Natural killer cell treated with Interleukin-12 subunit alpha and Interleukin-12 subunit beta and Interleukin-15 and Interleukin-18, amount 100 ng/mL, for 72 hours (primary cell): ENCODE measurements at regions not wholly inside any gene's neighbourhood (a gene's known extent, or its start where the extent isn't known, plus 50 kb on each side); places are given as distances from the start of the nearest gene placed in this dataset.
"Not testable (repeated sequence)": the region's sequence is repeated elsewhere in the genome, so short reads cannot be mapped to it uniquely, and the experiment has no call there.

ENCODE experiments used
- ATAC-seq, 2 donors: fragments of 150-1000 bp; cut with Tn5 transposase in 1 of 2; sonication (Bioruptor Pico), chemical (Tn5 transposase) in 1 of 2; 2 replicates each; pipeline ENCODE4 v1.10.0; 2021
- DNase-seq: peaks from one replicate; pipeline ENCODE4 v3.0.0; 2022; ENCODE audit warnings: low spot score
- H3K27ac Mint-ChIP-seq, 2 donors: 1 replicate in 1 of 2; 2 replicates in 1 of 2; pipeline ENCODE4 v1.8.0; 2022; ENCODE audit warnings: mixed read lengths in 2 of 2, mild to moderate bottlenecking in 1 of 2, moderate library complexity in 1 of 2
- H3K27me3 Mint-ChIP-seq, 2 donors: 1 replicate in 1 of 2; 2 replicates in 1 of 2; pipeline ENCODE4 v1.8.0; 2022; ENCODE audit warnings: mixed read lengths in 2 of 2
- H3K36me3 Mint-ChIP-seq: one replicate; pipeline ENCODE4 v1.8.0; 2022; ENCODE audit warnings: mixed read lengths
- H3K4me1 Mint-ChIP-seq, 2 donors: 1 replicate in 1 of 2; 2 replicates in 1 of 2; pipeline ENCODE4 v1.8.0; 2022; ENCODE audit warnings: low read depth in 2 of 2, mixed read lengths in 2 of 2, mild to moderate bottlenecking in 1 of 2
- H3K4me3 Mint-ChIP-seq: one replicate; pipeline ENCODE4 v1.8.0; 2022; ENCODE audit warnings: mixed read lengths
- H3K9me3 Mint-ChIP-seq: 2 replicates; pipeline ENCODE4 v1.8.0; 2022; ENCODE audit warnings: mixed read lengths

GRCh38 chr2:129396980-129397599 lies 582.4 kb upstream of the RAB6C start:
- H3K4me3 Mint-ChIP-seq = no peak overlapping the region

DNA sequence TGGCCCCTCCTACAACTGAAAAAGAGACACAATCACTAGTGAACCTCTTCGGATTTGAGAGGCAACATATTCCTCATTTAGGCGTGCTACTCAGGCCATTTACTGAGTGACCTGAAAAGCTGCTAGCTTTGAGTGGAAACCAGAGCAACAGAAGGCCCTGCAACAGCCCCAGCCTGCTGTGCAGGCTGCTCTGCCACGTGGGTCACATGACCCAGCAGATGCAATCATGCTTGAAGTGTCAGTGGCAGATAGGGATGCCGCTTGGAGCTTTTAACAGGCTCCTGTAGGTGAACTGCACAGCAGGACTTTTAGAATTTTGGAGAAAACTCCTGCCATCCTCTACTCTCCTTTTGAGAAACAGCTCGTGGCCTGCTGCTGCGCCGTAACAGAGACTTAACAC lies 578.6 kb upstream of the RAB6C start:
- DNase-seq = no peak
- Mint-ChIP-seq H3K36me3 (no peaks in the 10 kb centered on the region), H3K27ac (no peak overlapping the region), H3K27me3 (no peaks in the 10 kb centered on the region), H3K4me3 (no peak overlapping the region), H3K4me1 (no peaks in the 10 kb centered on the region), H3K9me3 (peaks cover 6% of the 10 kb centered on the region)
- ATAC-seq = no peak

More at GRCh38 chr2:129396980-129397599, 582.4 kb upstream of the RAB6C start:
- H3K9me3 Mint-ChIP-seq = peaks cover 3% of the 10 kb centered on the region
- DNase-seq (no peak), ATAC-seq (peak in 1 of 2 donors; percentile 24)
- H3K27me3 Mint-ChIP-seq = no peaks in the 10 kb centered on the region
- H3K36me3 Mint-ChIP-seq = no peaks in the 10 kb centered on the region
- H3K27ac Mint-ChIP-seq = no peak overlapping the region
- no peaks in the 10 kb centered on the region for H3K4me1 Mint-ChIP-seq

DNA sequence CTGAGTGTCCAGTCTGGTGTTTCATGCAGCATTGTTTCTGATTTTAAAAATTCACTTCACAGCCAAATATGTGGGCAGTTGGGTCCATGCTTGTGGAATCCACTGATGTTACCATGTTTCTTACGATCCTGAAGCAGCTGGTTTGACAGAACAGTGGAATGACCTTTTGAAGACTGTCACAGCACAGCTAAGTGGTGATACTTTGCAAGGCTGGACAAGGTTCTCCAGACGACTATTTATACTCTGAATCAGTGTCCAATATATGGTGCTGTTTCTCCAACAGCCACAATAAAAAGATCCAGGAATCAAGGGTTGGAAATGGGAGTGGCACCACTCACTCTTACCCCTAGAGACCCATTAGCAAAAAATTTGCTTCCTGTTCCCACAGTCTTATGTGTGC lies 577.4 kb upstream of the RAB6C start:
- Mint-ChIP-seq H3K36me3 (no peaks in the 10 kb centered on the region), H3K27me3 (no peaks in the 10 kb centered on the region), H3K27ac (no peak overlapping the region), H3K4me3 (no peak overlapping the region), H3K4me1 (no peaks in the 10 kb centered on the region), H3K9me3 (peaks cover 6% of the 10 kb centered on the region)
- no peak for ATAC-seq
- no peak for DNase-seq

DNA sequence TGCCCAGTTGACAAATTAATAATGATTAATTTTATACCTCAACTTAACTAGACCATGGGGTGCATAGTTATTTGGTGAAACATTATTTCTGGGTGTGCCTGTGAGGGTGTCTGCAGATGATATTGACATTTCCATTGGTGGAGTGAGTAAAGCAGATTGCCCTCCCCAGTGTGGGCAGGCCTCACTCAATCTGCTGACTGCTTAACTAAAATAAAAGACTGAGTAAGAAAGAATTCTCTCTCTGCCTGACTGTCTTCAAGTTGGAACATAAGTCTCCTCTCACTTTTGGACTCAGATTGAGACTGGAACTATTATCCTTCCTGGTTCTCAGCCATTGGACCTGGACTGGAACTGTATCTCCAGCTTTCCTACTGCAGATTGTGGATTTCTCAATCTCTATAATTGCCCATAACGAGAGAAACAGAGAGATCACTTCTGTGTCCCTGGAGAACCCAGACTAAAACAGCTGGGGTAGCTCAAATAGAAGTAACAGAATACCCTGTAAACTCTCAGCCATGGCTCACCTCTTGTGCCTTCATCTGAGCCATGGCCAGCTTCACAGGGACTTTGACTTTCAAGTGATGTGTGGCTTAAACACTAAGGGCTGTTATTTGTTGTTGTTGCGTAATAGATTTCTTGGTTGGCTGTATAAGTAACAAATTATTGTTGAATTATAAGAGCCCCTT lies 575.3 kb upstream of the RAB6C start:
- no peak for ATAC-seq

DNA sequence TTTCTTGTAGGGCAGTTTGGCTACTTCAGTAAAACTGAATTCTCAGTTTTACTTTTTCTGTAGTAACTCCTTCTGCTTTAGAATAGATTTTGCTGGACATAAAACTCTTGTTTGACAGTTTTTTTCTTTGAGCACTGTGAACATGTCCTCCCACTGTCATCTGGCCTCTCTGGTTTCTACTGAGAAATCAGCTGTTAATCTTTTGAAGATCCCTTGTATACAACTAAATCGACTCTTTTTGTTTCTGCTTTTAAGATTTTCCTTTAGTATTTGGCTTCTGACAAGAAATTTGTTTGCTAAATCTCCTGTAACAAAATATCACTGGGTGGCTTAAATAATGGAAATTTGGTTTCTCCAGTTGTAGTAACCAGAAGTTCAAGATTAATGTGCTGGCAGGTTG lies 570.9 kb upstream of the RAB6C start:
- no peak overlapping the region for H3K4me3 Mint-ChIP-seq
- no peak overlapping the region for H3K27ac Mint-ChIP-seq
- H3K4me1 Mint-ChIP-seq = no peaks in the 10 kb centered on the region
- no peak for ATAC-seq
- no peaks in the 10 kb centered on the region for H3K36me3 Mint-ChIP-seq
- no peaks in the 10 kb centered on the region for H3K27me3 Mint-ChIP-seq
- no peak for DNase-seq
- H3K9me3 Mint-ChIP-seq = no peaks in the 10 kb centered on the region

More for the DNA sequence above, 575.3 kb upstream of the RAB6C start:
- no peak overlapping the region for H3K27ac Mint-ChIP-seq
- no peaks in the 10 kb centered on the region for H3K36me3 Mint-ChIP-seq
- no peaks in the 10 kb centered on the region for H3K4me1 Mint-ChIP-seq
- H3K27me3 Mint-ChIP-seq = no peaks in the 10 kb centered on the region
- no peak overlapping the region for H3K4me3 Mint-ChIP-seq
- H3K9me3 Mint-ChIP-seq = peaks cover 4% of the 10 kb centered on the region
- no peak for DNase-seq

DNA sequence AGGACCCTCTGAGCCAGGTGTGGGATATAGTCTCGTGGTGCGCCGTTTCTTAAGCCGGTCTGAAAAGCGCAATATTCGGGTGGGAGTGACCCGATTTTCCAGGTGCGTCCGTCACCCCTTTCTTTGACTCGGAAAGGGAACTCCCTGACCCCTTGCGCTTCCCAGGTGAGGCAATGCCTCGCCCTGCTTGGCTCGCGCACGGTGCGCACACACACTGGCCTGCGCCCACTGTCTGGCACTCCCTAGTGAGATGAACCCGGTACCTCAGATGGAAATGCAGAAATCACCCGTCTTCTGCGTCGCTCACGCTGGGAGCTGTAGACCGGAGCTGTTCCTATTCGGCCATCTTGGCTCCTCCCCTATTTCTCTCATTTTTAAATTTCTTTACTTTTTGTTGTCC lies 562.4 kb upstream of the RAB6C start:
- H3K27me3 Mint-ChIP-seq, H3K9me3 Mint-ChIP-seq, H3K36me3 Mint-ChIP-seq, H3K27ac Mint-ChIP-seq, H3K4me1 Mint-ChIP-seq, H3K4me3 Mint-ChIP-seq, ATAC-seq, DNase-seq: not testable (repeated sequence)

DNA sequence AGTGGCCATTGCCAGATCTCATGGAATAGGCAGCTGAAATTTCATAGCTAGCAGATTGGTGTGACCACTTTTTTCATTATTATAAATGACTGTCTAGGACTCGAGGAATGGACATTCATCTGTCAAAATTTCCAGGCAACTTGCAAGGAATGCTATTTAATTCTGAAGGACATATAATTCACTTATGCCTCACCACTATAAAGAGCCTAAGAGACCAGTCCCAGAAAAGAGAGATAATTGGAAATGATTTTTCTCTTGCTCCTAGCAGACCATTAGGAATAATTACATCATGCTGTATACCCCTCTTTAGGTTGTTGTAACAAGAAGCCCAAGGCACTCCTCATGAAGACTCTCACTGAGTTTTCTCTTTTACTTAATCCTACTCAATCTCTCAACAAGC lies 557.4 kb upstream of the RAB6C start:
- no peaks in the 10 kb centered on the region for H3K4me1 Mint-ChIP-seq
- DNase-seq (no peak), ATAC-seq (no peak)
- no peaks in the 10 kb centered on the region for H3K27me3 Mint-ChIP-seq
- H3K9me3 Mint-ChIP-seq = peaks cover 5% of the 10 kb centered on the region
- H3K4me3 Mint-ChIP-seq = no peak overlapping the region
- H3K27ac Mint-ChIP-seq = no peak overlapping the region
- H3K36me3 Mint-ChIP-seq = no peaks in the 10 kb centered on the region

- Mint-ChIP-seq H3K4me1 (no peaks in the 10 kb centered on the region), H3K27me3 (no peaks in the 10 kb centered on the region), H3K36me3 (no peaks in the 10 kb centered on the region), H3K27ac (no peak overlapping the region), H3K4me3 (no peak overlapping the region), H3K9me3 (peaks cover 7% of the 10 kb centered on the region)
- ATAC-seq (no peak), DNase-seq (no peak)
These were observed 551.3 kb upstream of the RAB6C start for GRCh38 chr2:129428086-129428660.

DNA sequence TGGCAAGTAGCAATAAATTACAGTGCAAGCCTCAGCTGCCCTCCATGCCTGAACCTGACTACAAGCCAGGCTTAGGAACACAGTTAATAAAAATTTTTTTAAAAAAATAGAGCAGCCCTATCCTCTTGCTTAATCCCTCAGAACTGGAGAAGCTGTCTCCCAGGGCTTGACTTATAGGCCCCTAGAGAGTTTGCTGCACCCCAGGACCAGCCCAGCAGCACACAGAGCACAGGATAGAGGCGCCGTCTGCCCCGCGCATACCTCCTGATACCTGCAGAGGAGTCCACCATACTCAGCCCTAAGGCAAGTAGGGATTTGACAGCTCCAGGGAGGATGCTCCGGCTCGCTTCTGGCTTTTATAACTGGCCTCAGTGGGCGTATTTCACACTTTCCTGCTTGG lies 548.6 kb upstream of the RAB6C start:
- no peaks in the 10 kb centered on the region for H3K27me3 Mint-ChIP-seq
- no peak overlapping the region for H3K4me3 Mint-ChIP-seq
- no peaks in the 10 kb centered on the region for H3K36me3 Mint-ChIP-seq
- H3K27ac Mint-ChIP-seq = no peak overlapping the region
- no peaks in the 10 kb centered on the region for H3K4me1 Mint-ChIP-seq
- DNase-seq (no peak), ATAC-seq (no peak)
- H3K9me3 Mint-ChIP-seq = peaks cover 7% of the 10 kb centered on the region

GRCh38 chr2:129431881-129432280 lies 547.6 kb upstream of the RAB6C start:
- Mint-ChIP-seq H3K4me1 (no peaks in the 10 kb centered on the region), H3K27me3 (no peaks in the 10 kb centered on the region), H3K9me3 (peaks cover 3% of the 10 kb centered on the region), H3K36me3 (no peaks in the 10 kb centered on the region), H3K27ac (no peak overlapping the region), H3K4me3 (no peak overlapping the region)
- ATAC-seq (no peak), DNase-seq (no peak)

DNA sequence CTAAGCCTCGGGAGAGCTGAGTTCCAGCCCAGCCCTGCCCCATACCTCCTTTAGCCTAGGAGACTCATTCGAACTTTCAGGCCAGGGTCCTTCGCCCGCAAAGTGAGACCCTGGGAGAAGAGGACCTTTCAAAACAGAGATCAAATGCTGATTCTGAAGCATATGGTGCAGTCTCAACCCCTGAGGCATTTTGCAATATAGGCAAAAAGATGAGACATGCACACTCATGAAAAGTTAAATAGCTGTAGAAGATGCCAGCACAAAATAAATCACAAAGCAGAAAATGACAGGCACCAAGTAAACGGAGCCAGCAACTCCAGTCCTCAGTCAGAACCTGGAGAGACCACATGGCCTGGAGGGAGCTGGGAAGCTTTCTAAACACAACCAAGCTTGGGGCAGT lies 542.7 kb upstream of the RAB6C start:
- H3K4me3 Mint-ChIP-seq = no peak overlapping the region
- ATAC-seq (no peak), DNase-seq (no peak)
- H3K27me3 Mint-ChIP-seq = no peaks in the 10 kb centered on the region
- no peak overlapping the region for H3K27ac Mint-ChIP-seq
- H3K4me1 Mint-ChIP-seq = no peaks in the 10 kb centered on the region
- H3K9me3 Mint-ChIP-seq = no peaks in the 10 kb centered on the region
- H3K36me3 Mint-ChIP-seq = no peaks in the 10 kb centered on the region

- no peaks in the 10 kb centered on the region for H3K4me1 Mint-ChIP-seq
- H3K27me3 Mint-ChIP-seq = peaks cover 0 to 2% of the 10 kb centered on the region in 2 donors
- DNase-seq (no peak), ATAC-seq (no peak)
- no peaks in the 10 kb centered on the region for H3K36me3 Mint-ChIP-seq
- H3K9me3 Mint-ChIP-seq = no peaks in the 10 kb centered on the region
- no peak overlapping the region for H3K27ac Mint-ChIP-seq
- H3K4me3 Mint-ChIP-seq = no peak overlapping the region
These were observed 541.7 kb upstream of the RAB6C start for GRCh38 chr2:129437725-129438124.

GRCh38 chr2:129438501-129439057 lies 540.9 kb upstream of the RAB6C start:
- Mint-ChIP-seq H3K4me3 (no peak overlapping the region), H3K27me3 (peaks cover 0 to 4% of the 10 kb centered on the region in 2 donors), H3K36me3 (no peaks in the 10 kb centered on the region), H3K27ac (no peak overlapping the region), H3K4me1 (no peaks in the 10 kb centered on the region), H3K9me3 (no peaks in the 10 kb centered on the region)
- no peak for DNase-seq
- ATAC-seq = no peak
